ENCODE measurements at regions not wholly inside any gene's neighbourhood (a gene's known extent, or its start where the extent isn't known, plus 50 kb on each side); places are given as distances from the start of the nearest gene placed in this dataset.
A peak's percentile ranks its signal among the peaks of the same experiment; 100 is the strongest.

DNA sequence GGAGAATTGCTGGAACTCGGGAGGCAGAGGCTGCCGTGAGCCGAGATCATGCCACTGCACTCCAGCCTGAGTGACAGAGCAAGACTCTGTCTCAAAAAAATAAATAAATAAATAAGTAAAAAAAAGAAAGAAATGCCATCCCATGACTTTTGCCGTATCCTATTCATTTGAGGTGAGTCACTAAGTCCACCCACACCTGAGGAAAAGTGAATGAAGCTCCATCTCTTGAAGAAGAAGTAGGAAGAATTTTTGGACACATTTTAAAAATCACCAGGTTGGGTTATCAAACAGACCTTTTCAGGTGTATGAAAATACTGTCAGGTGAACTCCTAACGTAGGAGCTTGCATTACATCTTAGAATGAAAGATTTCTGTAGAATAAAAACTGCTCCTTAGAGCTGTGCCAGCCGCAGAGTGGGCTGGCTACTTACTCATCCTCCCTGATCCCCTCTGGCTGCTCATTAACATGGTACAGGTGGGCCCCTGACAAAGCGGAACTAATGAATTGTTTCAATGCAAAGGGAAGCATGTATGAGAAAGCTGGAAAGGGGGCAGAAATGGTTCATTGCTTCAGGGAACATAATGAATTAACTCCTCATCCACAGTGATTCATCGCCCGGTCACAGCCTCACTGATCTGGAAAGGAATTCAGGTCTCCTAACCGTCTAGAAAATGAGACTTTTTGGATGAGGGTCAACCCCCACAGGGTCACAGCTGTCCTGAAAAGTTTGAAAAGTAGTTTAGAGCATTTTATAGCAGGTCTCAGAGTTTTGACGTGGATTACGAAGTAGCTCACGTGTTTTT lies 191.4 kb downstream of the SPP2 start:
- Histone ChIP-seq H3K36me3 (no peaks in the 10 kb centered on the region), H3K27ac (no peak overlapping the region), H4K20me1 (no peaks in the 10 kb centered on the region), H3K4me1 (peaks cover 6 to 27% (median 14%) of the 10 kb centered on the region in 10 experiments; a peak in 17 of 20 replicates), H3K9me3 (replicated peaks in 1 of 11) (peaks cover 0 to 10% (median 5%) of the 10 kb centered on the region in 11 experiments; a peak in 8 of 22 replicates), H3K4me3 (no peak overlapping the region), H3K4me2 (peak overlapping the region in 1 of 11 experiments; percentile 13; a peak in 2 of 22 replicates), H3K27me3 (no peaks in the 10 kb centered on the region), H3K9ac (no peak overlapping the region)
- no peak for TF ChIP-seq Cebpa-rat (IDR thresholded peaks at IDR 0.05)

GRCh38 chr2:234240917-234241316 lies 190.4 kb downstream of the SPP2 start:
- Histone ChIP-seq H3K4me1 (peaks cover 6 to 25% (median 13%) of the 10 kb centered on the region in 10 experiments; a peak in 17 of 20 replicates), H3K4me2 (no peak overlapping the region), H3K27me3 (no peaks in the 10 kb centered on the region), H3K36me3 (no peaks in the 10 kb centered on the region), H4K20me1 (no peaks in the 10 kb centered on the region), H3K4me3 (no peak overlapping the region), H3K9ac (no peak overlapping the region), H3K27ac (no peak overlapping the region), H3K9me3 (replicated peaks in 1 of 11) (peaks cover 0 to 10% (median 5%) of the 10 kb centered on the region in 11 experiments; a peak in 7 of 22 replicates)
- TF ChIP-seq Cebpa-rat (IDR thresholded peaks at IDR 0.05) = no peak

DNA sequence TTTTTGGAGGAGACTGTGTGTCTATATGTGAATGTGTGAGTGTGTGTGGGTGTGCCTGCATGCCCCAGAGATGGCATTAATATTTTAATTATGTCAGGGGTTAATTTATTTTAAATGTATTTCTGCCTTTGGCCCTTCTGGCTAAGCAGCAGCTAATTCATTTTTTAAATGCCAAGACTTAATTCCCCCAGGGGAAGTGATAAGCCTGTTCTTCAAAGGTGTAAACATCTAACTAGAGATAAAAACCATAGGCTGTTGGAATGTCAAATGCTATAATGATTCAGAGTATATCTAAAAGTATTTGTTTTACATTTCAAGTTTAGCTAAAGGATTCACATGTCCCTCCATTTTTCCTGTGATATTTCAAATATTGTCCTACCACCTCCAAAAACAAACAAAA lies 184.7 kb downstream of the SPP2 start:
- Histone ChIP-seq H3K9me3 (replicated peaks in 1 of 11) (peaks cover 0 to 12% (median 5%) of the 10 kb centered on the region in 11 experiments; a peak in 8 of 22 replicates), H3K9ac (no peak overlapping the region), H3K4me3 (no peak overlapping the region), H3K4me2 (no peak overlapping the region), H3K36me3 (no peaks in the 10 kb centered on the region), H3K27ac (no peak overlapping the region), H3K27me3 (no peaks in the 10 kb centered on the region), H4K20me1 (no peaks in the 10 kb centered on the region), H3K4me1 (no peaks in the 10 kb centered on the region)
- no peak for TF ChIP-seq Cebpa-rat (IDR thresholded peaks at IDR 0.05)

DNA sequence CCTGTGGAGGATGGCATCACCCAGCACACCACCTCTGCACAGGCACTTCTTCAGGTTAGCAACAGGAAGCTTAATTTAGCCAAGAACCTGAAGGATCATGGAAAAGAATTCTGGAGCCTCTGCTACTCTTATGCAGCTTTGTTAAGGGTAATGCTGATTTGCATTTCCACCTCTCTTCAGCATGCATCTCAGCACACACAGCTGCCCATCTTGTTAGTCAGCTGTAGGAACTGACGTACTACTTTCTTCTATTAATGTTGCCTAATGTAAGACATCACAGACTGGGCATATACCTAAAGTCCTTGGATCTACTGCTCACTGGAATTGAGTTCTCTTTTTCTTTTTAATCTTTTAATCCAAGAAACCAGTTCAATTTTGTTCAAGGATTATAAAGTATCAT lies 181.0 kb downstream of the SPP2 start:
- Histone ChIP-seq H3K27ac (no peak overlapping the region), H3K27me3 (no peaks in the 10 kb centered on the region), H3K9me3 (replicated peaks in 1 of 11) (peaks cover 0 to 23% (median 4%) of the 10 kb centered on the region in 11 experiments; a peak in 4 of 22 replicates), H3K4me2 (no peak overlapping the region), H3K4me3 (no peak overlapping the region), H3K36me3 (no peaks in the 10 kb centered on the region), H3K9ac (no peak overlapping the region), H4K20me1 (no peaks in the 10 kb centered on the region), H3K4me1 (no peaks in the 10 kb centered on the region)
- no peak for TF ChIP-seq Cebpa-rat (IDR thresholded peaks at IDR 0.05)

DNA sequence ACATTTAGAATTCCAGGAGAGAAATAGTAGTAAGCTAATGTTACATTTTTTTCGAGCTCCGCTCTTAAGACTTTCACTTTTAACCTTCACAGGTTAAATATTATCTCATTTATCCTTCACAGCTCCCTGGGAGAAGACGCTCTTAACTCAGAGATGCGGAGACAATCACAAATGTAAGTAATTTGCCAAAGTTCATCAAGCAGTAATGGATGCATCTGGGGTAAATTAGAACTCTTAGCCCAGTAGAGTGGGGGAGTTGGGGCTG lies 168.5 kb downstream of the SPP2 start:
- TF ChIP-seq Cebpa-rat (IDR thresholded peaks at IDR 0.05) = no peak
- no peaks in the 10 kb centered on the region for H4K20me1 ChIP-seq
- peaks cover 0 to 42% (median 28%) of the 10 kb centered on the region in 10 experiments; a peak in 16 of 20 replicates for H3K4me1 ChIP-seq
- H3K36me3 ChIP-seq = no peaks in the 10 kb centered on the region
- no peak overlapping the region for H3K4me3 ChIP-seq
- no peak overlapping the region for H3K27ac ChIP-seq
- no peak overlapping the region for H3K9ac ChIP-seq
- H3K9me3 ChIP-seq (replicated peaks in 1 of 11) = peaks cover 7 to 23% (median 16%) of the 10 kb centered on the region in 11 experiments; a peak in 17 of 22 replicates
- no peaks in the 10 kb centered on the region for H3K27me3 ChIP-seq
- H3K4me2 ChIP-seq = peak overlapping the region in 5 of 11 experiments; percentile 14 to 48 (median 35); a peak in 5 of 22 replicates

DNA sequence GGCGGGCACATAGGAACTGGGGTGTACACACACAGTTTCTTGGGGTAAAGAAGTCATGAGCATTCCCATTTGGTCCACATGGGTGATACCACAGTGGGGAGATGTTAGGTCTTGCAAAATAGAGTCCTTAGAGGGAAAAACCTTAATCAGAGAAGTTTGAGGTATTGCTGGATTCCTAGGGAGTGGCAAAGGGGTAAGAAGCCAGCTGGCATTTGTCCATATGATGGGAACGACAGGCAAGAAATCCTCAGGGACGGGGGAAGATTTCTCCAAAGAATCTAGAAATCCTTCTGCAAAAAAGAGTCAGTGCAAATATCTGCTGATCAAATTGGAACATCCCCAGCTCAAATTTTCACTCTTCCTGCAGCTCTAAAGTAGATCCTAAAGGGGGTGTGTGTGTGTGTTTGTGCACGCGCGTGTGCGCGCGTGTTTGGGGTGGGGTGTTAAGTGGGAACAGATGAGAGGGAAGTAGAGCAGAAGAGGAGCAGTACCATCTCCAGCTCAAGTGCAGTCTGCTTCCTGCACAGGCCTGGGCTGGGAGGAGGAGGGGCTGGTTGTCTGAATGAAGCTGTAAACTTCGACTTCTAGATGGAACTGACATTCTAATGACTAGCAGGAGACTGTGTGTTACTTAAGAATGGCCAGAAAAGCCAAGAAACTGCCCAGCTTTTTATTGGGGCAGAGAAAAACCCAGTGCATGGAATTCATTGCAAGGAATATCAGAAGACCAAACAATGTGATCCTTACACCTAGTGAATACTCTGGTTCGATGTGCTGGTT lies 168.0 kb downstream of the SPP2 start:
- Histone ChIP-seq H3K4me2 (peak overlapping the region in 6 of 11 experiments; percentile 14 to 48 (median 30); a peak in 7 of 22 replicates), H3K27me3 (no peaks in the 10 kb centered on the region), H3K4me1 (peaks cover 0 to 47% (median 30%) of the 10 kb centered on the region in 10 experiments; a peak in 16 of 20 replicates), H3K36me3 (no peaks in the 10 kb centered on the region), H3K4me3 (no peak overlapping the region), H3K9me3 (replicated peaks in 1 of 11) (peaks cover 7 to 23% (median 15%) of the 10 kb centered on the region in 11 experiments; a peak in 17 of 22 replicates), H3K9ac (no peak overlapping the region), H3K27ac (no peak overlapping the region), H4K20me1 (no peaks in the 10 kb centered on the region)
- no peak for TF ChIP-seq Cebpa-rat (IDR thresholded peaks at IDR 0.05)

GRCh38 chr2:234212534-234212933 lies 162.0 kb downstream of the SPP2 start:
- H3K9ac ChIP-seq = peak overlapping the region; percentile 1 to 73 (median 38); a peak in 14 of 22 replicates
- peak overlapping the region in 7 of 11 experiments; percentile 8 to 61 (median 36); a peak in 11 of 22 replicates for H3K27ac ChIP-seq
- H3K4me1 ChIP-seq = peaks cover 15 to 55% (median 41%) of the 10 kb centered on the region in 10 experiments
- peak overlapping the region; percentile 84 to 97 (median 92) for H3K4me2 ChIP-seq
- H3K27me3 ChIP-seq = no peaks in the 10 kb centered on the region
- no peaks in the 10 kb centered on the region for H4K20me1 ChIP-seq
- TF ChIP-seq Cebpa-rat (IDR thresholded peaks at IDR 0.05) = no peak
- H3K36me3 ChIP-seq = no peaks in the 10 kb centered on the region
- peak overlapping the region in 8 of 10 experiments; percentile 33 to 55 (median 45); a peak in 17 of 20 replicates for H3K4me3 ChIP-seq
- H3K9me3 ChIP-seq (replicated peaks in 1 of 11) = peaks cover 9 to 22% (median 15%) of the 10 kb centered on the region in 11 experiments; a peak in 19 of 22 replicates

DNA sequence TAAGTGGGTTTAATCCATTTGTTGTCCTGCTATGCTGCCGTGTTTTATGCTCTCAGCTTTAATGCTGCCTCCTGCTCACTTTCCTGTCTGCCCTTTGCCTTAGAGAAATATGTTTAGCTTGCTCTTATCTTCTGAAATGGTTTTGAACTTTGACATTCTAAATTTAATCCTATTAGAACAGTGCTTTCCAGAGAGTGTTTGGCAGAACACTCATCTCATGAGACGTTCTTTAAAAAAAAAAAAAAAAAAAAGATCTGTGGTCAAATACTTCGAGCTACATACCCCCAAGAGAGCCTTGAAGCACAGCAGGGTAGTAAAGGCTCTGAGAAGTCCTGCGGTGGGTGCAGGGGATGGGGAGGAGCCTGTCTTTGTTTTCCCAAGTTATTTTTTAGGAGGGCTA lies 161.3 kb downstream of the SPP2 start:
- peak overlapping the region in 5 of 11 experiments; percentile 17 to 61 (median 40); a peak in 6 of 22 replicates for H3K27ac ChIP-seq
- peaks cover 15 to 48% (median 35%) of the 10 kb centered on the region in 10 experiments for H3K4me1 ChIP-seq
- peak overlapping the region in 5 of 11 experiments; percentile 1 to 65 (median 43); a peak in 6 of 22 replicates for H3K9ac ChIP-seq
- H3K4me2 ChIP-seq = peak overlapping the region; percentile 84 to 97 (median 92)
- no peak for TF ChIP-seq Cebpa-rat (IDR thresholded peaks at IDR 0.05)
- H4K20me1 ChIP-seq = no peaks in the 10 kb centered on the region
- no peaks in the 10 kb centered on the region for H3K27me3 ChIP-seq
- no peaks in the 10 kb centered on the region for H3K36me3 ChIP-seq
- peak overlapping the region in 6 of 10 experiments; percentile 33 to 55 (median 45); a peak in 9 of 20 replicates for H3K4me3 ChIP-seq
- peaks cover 13 to 30% (median 23%) of the 10 kb centered on the region in 11 experiments; a peak in 20 of 22 replicates for H3K9me3 ChIP-seq (replicated peaks in 1 of 11)

DNA sequence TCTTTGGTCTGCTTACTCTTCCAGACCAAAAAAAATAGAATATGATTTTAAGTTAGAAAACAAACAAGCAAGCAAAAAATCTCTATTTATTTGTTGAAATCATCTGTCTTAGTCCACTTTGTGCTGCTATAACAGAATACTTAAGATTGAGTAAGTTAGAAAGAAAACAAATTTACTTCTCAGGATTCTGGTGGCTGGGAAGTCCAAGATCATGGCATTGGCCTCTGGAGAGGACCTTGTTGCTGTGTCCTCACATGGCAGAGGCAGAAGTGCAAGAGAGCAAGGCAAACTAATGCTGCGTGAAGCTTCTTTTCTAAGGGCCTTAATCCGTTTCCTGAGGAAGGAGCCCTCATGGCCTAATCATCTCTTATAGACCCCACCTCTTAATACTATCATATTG lies 156.2 kb downstream of the SPP2 start:
- Histone ChIP-seq H3K27ac (no peak overlapping the region), H3K36me3 (no peaks in the 10 kb centered on the region), H3K9ac (no peak overlapping the region), H3K9me3 (replicated peaks in 1 of 11) (peaks cover 19 to 44% (median 30%) of the 10 kb centered on the region in 11 experiments; a peak in 20 of 22 replicates), H3K4me3 (no peak overlapping the region), H3K27me3 (no peaks in the 10 kb centered on the region), H3K4me2 (no peak overlapping the region), H4K20me1 (no peaks in the 10 kb centered on the region), H3K4me1 (peaks cover 8 to 25% (median 16%) of the 10 kb centered on the region in 10 experiments)
- no peak for TF ChIP-seq Cebpa-rat (IDR thresholded peaks at IDR 0.05)
